K562 (cell line): ENCODE measurements at regions not wholly inside any gene's neighbourhood (a gene's known extent, or its start where the extent isn't known, plus 50 kb on each side); places are given as distances from the start of the nearest gene placed in this dataset.
A peak's percentile ranks its signal among the peaks of the same experiment; 100 is the strongest.
"Not testable (repeated sequence)": the region's sequence is repeated elsewhere in the genome, so short reads cannot be mapped to it uniquely, and the experiment has no call there.

Experiments used
- ATAC-seq: fragments of 200-7000 bp; cut with Tn5 transposase; 3 replicates; pipeline ENCODE4 v1.9.1; 2020; ENCODE audit warnings: moderate library complexity
- BruUV-seq: library from RNA; stranded (reverse); fragments of 400-500 nt; replicated peaks from 2 replicates; lab custom pipeline; 2021; lab: Mats Ljungman, UMichigan
- CTCF ChIA-PET: fragments of 300-600 bp; formaldehyde crosslinking; extraction: SDS; loops from one replicate; lab custom pipeline; 2021; ENCODE audit warnings: low intra/inter-chr PET ratio; lab: Yijun Ruan, JAX
- POLR2A ChIA-PET: fragments of 300-600, 350-650 bp; sonication (Branson Sonifier 250); formaldehyde crosslinking; extraction: SDS; loops from one replicate; lab custom pipeline; 2021; ENCODE audit warnings: antibody characterized with exemption, inconsistent platforms; lab: Yijun Ruan, JAX
- DNase-seq, 4 experiments: peaks; one replicate each; pipeline versions ENCODE4 v3.0.0 to v3.0.0-alpha.2; 2011 to 2018; ENCODE audit warnings: low spot score in 3 of 4, mixed read lengths in 3 of 4; ENCODE audit errors: extremely low read depth in 1 of 4
- FAIRE-seq: peaks from 2 replicates; lab custom pipeline; 2011; peaks lifted over from hg19 to GRCh38; lab: Jason Lieb, UNC
- H2AFZ ChIP-seq: 2 replicates; pipeline ENCODE4 v1.6.0; 2011; ENCODE audit warnings: low read depth, low read length, control low read depth, inconsistent platforms
- H3K27ac ChIP-seq: fragments of 200-600 bp; 3 replicates; pipeline ENCODE4 v1.8.0; 2011; ENCODE audit warnings: low read depth, mild to moderate bottlenecking, control low read depth, inconsistent platforms, low read length, moderate library complexity, mixed read lengths; ENCODE audit errors: extremely low read depth
- H3K27me3 ChIP-seq, 2 experiments: fragments of 300-600 bp in 1 of 2; 2 replicates in 1 of 2; 3 replicates in 1 of 2; pipeline versions ENCODE4 v1.6.0 to v1.8.0; 2011; ENCODE audit warnings: inconsistent platforms in 2 of 2, low read length in 2 of 2, mild to moderate bottlenecking in 1 of 2, mixed read lengths in 1 of 2, moderate library complexity in 1 of 2; ENCODE audit not compliant: control insufficient read depth in 2 of 2, insufficient read depth in 2 of 2
- H3K36me3 ChIP-seq: fragments of 300-600 bp; 3 replicates; pipeline ENCODE4 v1.8.0; 2011; ENCODE audit warnings: mild to moderate bottlenecking, low read length, inconsistent platforms; ENCODE audit not compliant: control insufficient read depth, insufficient read depth
- H3K4me1 ChIP-seq, 2 experiments: fragments of 200-600 bp in 1 of 2; replicated peaks in 1 of 2; 2 replicates in 1 of 2; 3 replicates in 1 of 2; pipeline versions ENCODE4 v1.5.1 to v1.8.0; 2011; ENCODE audit warnings: inconsistent platforms in 2 of 2, low read length in 2 of 2, mild to moderate bottlenecking in 1 of 2, mixed read lengths in 1 of 2, moderate library complexity in 1 of 2; ENCODE audit not compliant: control insufficient read depth in 2 of 2, insufficient read depth in 2 of 2
- H3K4me2 ChIP-seq: 2 replicates; pipeline ENCODE4 v1.6.1; 2011; ENCODE audit warnings: low read length, control low read depth, inconsistent platforms, mixed read lengths; ENCODE audit not compliant: insufficient read depth
- H3K4me3 ChIP-seq: fragments of 200-600 bp; sonication (generic), shearing (Covaris generic); 2 replicates; pipeline ENCODE4 v1.5.1; 2016; ENCODE audit warnings: control low read depth, inconsistent platforms
- H3K79me2 ChIP-seq: fragments of 200-600 bp; 3 replicates; pipeline ENCODE4 v1.8.0; 2011; ENCODE audit warnings: low read length, inconsistent platforms; ENCODE audit not compliant: control insufficient read depth, insufficient read depth
- H3K9ac ChIP-seq, 2 experiments: 2 replicates each; pipeline versions ENCODE4 v1.6.0 to v1.6.1; 2011; ENCODE audit warnings: low read depth in 2 of 2, low read length in 2 of 2, control low read depth in 1 of 2, inconsistent platforms in 1 of 2, mild to moderate bottlenecking in 1 of 2, mixed read lengths in 1 of 2; ENCODE audit not compliant: insufficient read depth in 1 of 2
- H3K9me1 ChIP-seq: one replicate; pipeline ENCODE4 v1.6.0; 2011; ENCODE audit warnings: inconsistent platforms, mild to moderate bottlenecking, low read length, moderate library complexity; ENCODE audit not compliant: control insufficient read depth, insufficient read depth
- H3K9me3 ChIP-seq: replicated peaks from 2 replicates; pipeline ENCODE4 v1.5.1; 2011; ENCODE audit warnings: low read depth, low read length, inconsistent platforms; ENCODE audit not compliant: control insufficient read depth, insufficient read depth
- H4K20me1 ChIP-seq: replicated peaks from 2 replicates; pipeline ENCODE4 v1.6.1; 2011; ENCODE audit warnings: low read length, inconsistent platforms, mixed read lengths; ENCODE audit not compliant: control insufficient read depth, insufficient read depth
- C11orf30 ChIP-seq: fragments of 450-650 bp; IDR thresholded peaks from 2 replicates; pipeline ENCODE4 v1.6.1; 2016; ENCODE audit warnings: low read depth, mild to moderate bottlenecking
- MAFF ChIP-seq: IDR thresholded peaks from 2 replicates; pipeline ENCODE4 v1.6.1; 2012; ENCODE audit warnings: low read length, improper control_type of control experiment
- MAFG ChIP-seq: fragments of 450-650 bp; conservative IDR thresholded peaks from 2 replicates; pipeline ENCODE4 v1.6.1; 2016; ENCODE audit warnings: missing genetic modification characterization, missing compliant biosample characterization
- MAFK ChIP-seq: IDR thresholded peaks from 2 replicates; pipeline ENCODE4 v1.6.1; 2011; ENCODE audit warnings: low read length, improper control_type of control experiment
- POLR2G ChIP-seq: fragments of 200-400 bp; formaldehyde crosslinking; IDR thresholded peaks from 2 replicates; pipeline ENCODE4 v1.6.1; 2017; ENCODE audit warnings: low read depth, mild to moderate bottlenecking, antibody characterized with exemption, low read length, moderate library complexity
- ZNF316 ChIP-seq: fragments of 450-650 bp; IDR thresholded peaks from 2 replicates; pipeline ENCODE4 v1.6.1; 2016
- WGBS: fragments of 100-300 bp; shearing (Covaris generic); methylation state at CpG from one replicate; pipeline ENCODE4 v1.1.6; 2016; ENCODE audit warnings: low coverage, mixed read lengths; ENCODE audit not compliant: insufficient coverage; ENCODE audit errors: missing lambda C conversion rate; 5-methylcytosine and 5-hydroxymethylcytosine counted together
- in situ Hi-C: fragments of 300-500 bp; cut with MboI; formaldehyde crosslinking; loops from 4 replicates; pipeline ENCODE4 v1.15.0; 2018; ENCODE audit warnings: inconsistent platforms, mixed read lengths
- intact Hi-C: fragments of 100-400 bp; cut with micrococcal nuclease; formaldehyde crosslinking; loops from 2 replicates; pipeline ENCODE4 v1.14.2; 2022

DNA sequence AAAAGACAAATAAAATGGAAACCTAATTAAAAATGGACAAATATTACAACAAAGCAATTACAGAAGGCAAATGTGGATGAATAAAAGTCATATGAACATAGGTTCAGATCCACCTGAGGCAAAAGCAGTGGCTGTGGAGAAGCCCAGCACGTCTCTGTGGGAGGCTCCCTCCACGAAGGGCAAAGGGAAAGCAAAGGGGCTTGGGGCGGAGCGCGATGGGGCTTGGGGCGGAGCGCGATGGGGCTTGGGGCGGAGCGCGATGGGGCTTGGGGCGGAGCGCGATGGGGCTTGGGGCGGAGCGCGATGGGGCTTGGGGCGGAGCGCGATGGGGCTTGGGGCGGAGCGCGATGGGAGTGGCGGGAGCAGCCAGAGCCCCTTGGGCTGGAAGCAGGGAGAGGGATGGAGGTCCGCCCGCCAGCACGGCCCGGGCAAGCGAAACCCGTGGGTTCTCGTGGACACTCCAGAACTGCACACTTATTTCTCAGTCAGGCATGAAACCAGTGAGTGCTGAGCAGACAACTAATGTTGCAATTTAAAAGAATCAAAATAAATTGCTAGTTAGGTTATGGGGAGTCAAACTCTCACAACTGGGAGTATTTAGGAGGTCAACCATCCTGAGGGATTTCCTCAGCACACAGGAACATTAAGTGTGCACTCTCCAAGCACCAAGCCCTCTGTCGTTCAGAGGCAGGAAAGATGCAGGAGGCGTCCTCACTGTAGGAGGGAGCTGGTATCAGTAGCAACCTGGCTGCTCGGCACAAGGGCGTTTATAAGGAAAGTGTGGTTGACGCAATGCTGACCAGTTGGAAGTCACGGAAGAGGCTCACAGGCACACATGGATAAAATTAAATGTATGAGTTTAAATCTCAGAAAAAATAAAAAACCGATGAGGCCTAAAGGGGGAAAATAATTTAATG lies 81.8 kb downstream of the NAPG start:
- in situ Hi-C loops, POLR2A ChIA-PET, H3K9ac ChIP-seq, CTCF ChIA-PET, H3K79me2 ChIP-seq, H4K20me1 ChIP-seq, intact Hi-C loops, H3K4me1 ChIP-seq, H3K36me3 ChIP-seq, H3K9me1 ChIP-seq, H3K27me3 ChIP-seq, H3K27ac ChIP-seq, H3K9me3 ChIP-seq, H3K4me3 ChIP-seq: not testable (repeated sequence)
- TF ChIP-seq POLR2G = peak; percentile 47; the same call in 1 of the 2 replicates
- 5% methylated on average over 6 of the region's 38 CpGs for WGBS
- DNase-seq (peak in 1 of 4 experiments; percentile 49), FAIRE-seq (peak; percentile 92), ATAC-seq (peak; percentile 94)
- TSS peak; percentile 95 for BruUV-seq
- Histone ChIP-seq H2AFZ (peak overlapping the region; percentile 66; the same call in 1 of the 2 replicates), H3K4me2 (0 out of 2 replicates have a peak overlapping the region, but pooled peaks have one; percentile 25)

DNA sequence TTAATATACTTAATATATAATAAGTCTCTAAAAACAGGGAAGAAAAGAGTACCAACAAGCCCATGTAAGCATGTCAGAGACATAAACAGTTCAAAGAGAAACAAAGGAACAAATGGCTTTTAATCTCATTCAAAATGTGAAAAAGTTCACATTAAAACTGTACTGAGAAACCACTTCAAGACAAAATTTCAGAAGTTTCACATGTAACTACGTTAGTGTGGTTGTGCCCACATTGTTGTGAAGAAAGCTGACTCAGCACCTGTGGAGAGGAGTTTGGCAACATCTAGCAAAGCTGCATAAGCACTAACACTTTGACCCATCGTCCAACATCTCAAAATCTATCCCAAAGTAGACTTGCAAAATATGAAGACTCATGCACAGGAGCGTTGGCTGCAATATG lies 82.6 kb downstream of the NAPG start:
- 74% methylated on average over 2 of the region's 3 CpGs for WGBS
- H4K20me1 ChIP-seq, H2AFZ ChIP-seq, H3K4me2 ChIP-seq, H3K9ac ChIP-seq, in situ Hi-C loops, H3K9me3 ChIP-seq, H3K4me1 ChIP-seq, BruUV-seq, ATAC-seq, H3K9me1 ChIP-seq, H3K4me3 ChIP-seq, H3K79me2 ChIP-seq, POLR2A ChIA-PET, DNase-seq: not testable (repeated sequence)
- peak; percentile 79 for TF ChIP-seq C11orf30
- TF ChIP-seq MAFF = peak; percentile 70
- TF ChIP-seq ZNF316 = peak; percentile 81
- TF ChIP-seq MAFG (tag) = peak; percentile 69; the same call in 1 of the 2 replicates
- peak; percentile 79 for TF ChIP-seq MAFK
- TF ChIP-seq, all 486 proteins: peak for 5; not testable (repeated sequence) for 481
- H3K36me3 ChIP-seq, FAIRE-seq, H3K27me3 ChIP-seq, H3K27ac ChIP-seq, CTCF ChIA-PET, intact Hi-C loops: not testable (repeated sequence)

DNA sequence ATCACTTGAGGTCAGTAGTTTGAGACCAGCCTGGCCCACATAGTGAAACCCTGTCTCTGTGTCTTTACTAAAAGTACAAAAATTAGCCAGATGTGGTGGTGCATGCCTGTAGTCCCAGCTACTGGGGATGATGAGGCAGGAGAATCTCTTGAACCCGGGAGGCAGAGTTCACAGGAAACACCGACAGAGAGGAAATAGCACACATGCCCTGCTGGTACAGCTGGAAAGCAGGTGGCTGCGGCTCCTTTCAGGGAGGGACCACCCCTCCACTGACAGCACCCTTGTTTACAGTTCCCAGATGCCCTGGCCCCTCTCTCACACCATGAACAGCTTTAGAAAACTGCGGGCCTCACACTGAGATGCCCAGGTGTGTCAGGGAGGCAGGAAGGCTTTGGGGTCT lies 83.2 kb downstream of the NAPG start:
- in situ Hi-C loops, H4K20me1 ChIP-seq, CTCF ChIA-PET, H3K27ac ChIP-seq, H3K36me3 ChIP-seq, H3K4me3 ChIP-seq, H2AFZ ChIP-seq, H3K9me3 ChIP-seq, H3K4me1 ChIP-seq, H3K9me1 ChIP-seq, H3K9ac ChIP-seq, DNase-seq, POLR2A ChIA-PET, ATAC-seq, intact Hi-C loops, H3K4me2 ChIP-seq, FAIRE-seq, BruUV-seq, H3K79me2 ChIP-seq, H3K27me3 ChIP-seq: not testable (repeated sequence)
- 61% methylated on average over 2 of the region's 4 CpGs for WGBS
